ENCODE measurements at regions not wholly inside any gene's neighbourhood (a gene's known extent, or its start where the extent isn't known, plus 50 kb on each side); places are given as distances from the start of the nearest gene placed in this dataset.

DNA sequence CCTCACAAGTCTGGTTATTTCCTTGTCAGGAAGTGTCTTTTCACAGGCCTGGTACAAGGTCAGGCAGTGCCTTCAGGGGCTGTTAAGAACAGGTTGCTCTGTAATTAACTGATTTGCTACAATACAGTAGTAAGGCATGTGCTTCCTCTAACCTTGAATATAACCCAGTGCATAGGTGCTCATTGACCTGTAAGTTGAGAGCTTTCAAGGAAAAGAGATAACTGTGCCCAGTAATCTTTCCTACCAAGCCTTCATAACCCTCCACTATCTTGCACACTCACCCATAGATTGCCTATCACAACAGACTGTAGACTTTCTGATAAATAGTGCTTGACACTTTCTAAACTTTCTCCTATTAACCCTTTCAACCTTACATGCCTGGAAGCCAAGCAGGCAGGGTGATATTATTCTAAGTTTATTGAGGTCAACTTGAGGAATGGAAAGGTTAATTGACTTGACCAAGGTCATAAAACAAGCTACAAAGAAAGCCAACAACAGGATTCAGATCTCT, 148.1 kb downstream of the PPARGC1A start:
- Histone ChIP-seq H3K27me3 (no peaks in the 10 kb centered on the region), H3K4me3 (ENCODE audit: low read depth, low read length) (no peak overlapping the region), H3K4me1 (no peaks in the 10 kb centered on the region), H3K9me3 (no peaks in the 10 kb centered on the region), H3K36me3 (no peaks in the 10 kb centered on the region)
- TF ChIP-seq, protein P1, sequence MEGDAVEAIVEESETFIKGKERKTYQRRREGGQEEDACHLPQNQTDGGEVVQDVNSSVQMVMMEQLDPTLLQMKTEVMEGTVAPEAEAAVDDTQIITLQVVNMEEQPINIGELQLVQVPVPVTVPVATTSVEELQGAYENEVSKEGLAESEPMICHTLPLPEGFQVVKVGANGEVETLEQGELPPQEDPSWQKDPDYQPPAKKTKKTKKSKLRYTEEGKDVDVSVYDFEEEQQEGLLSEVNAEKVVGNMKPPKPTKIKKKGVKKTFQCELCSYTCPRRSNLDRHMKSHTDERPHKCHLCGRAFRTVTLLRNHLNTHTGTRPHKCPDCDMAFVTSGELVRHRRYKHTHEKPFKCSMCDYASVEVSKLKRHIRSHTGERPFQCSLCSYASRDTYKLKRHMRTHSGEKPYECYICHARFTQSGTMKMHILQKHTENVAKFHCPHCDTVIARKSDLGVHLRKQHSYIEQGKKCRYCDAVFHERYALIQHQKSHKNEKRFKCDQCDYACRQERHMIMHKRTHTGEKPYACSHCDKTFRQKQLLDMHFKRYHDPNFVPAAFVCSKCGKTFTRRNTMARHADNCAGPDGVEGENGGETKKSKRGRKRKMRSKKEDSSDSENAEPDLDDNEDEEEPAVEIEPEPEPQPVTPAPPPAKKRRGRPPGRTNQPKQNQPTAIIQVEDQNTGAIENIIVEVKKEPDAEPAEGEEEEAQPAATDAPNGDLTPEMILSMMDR (IDR thresholded peaks at IDR 0.05; ENCODE audit: low read depth, low read length), result no peak
- no peak for DNase-seq

DNA sequence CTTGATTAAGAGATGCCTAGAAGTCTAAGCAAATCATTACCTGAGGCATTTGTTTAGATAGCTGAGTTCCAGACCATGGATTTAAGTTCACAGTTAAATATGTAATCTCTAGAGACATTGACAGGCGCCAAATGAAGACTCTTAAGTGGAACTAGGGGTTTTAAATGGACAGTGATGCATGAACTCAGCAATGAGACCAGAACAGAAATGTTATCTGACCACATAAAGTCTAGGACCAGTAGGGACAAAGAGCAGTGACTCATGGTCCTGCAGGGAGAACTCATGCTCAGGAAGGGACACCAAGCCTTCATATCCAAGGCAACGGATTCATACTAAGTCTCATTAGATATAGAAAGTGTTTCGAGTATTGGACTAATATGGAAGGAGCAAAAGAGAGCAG, 152.3 kb downstream of the PPARGC1A start:
- Histone ChIP-seq H3K27me3 (no peaks in the 10 kb centered on the region), H3K4me1 (no peaks in the 10 kb centered on the region), H3K4me3 (ENCODE audit: low read depth, low read length) (no peak overlapping the region), H3K9me3 (no peaks in the 10 kb centered on the region), H3K36me3 (no peaks in the 10 kb centered on the region)
- no peak for DNase-seq
- TF ChIP-seq, protein P1 (IDR thresholded peaks at IDR 0.05; ENCODE audit: low read depth, low read length), result no peak

DNA sequence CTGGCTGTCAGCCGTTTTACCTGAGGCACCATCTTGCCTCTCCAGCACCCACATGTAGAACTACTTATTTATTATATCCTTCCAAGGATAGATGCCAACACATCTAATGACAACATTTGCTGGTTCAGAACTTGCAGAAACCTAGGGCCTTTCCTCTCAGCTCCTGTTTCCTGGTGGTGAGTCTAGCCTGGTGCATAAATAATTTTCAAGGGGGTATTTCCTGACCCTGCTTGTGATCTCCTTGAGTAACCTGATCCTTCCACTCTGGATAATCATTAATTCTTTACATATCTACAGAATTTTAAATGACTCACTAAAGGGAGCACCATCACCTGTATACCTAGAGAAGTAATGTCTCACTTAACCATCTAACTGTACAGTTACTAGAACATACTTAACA, 153.4 kb downstream of the PPARGC1A start:
- Histone ChIP-seq H3K36me3 (no peaks in the 10 kb centered on the region), H3K4me3 (ENCODE audit: low read depth, low read length) (no peak overlapping the region), H3K4me1 (no peaks in the 10 kb centered on the region), H3K9me3 (no peaks in the 10 kb centered on the region), H3K27me3 (peaks cover 4% of the 10 kb centered on the region)
- no peak for DNase-seq
- TF ChIP-seq, protein P1 (IDR thresholded peaks at IDR 0.05; ENCODE audit: low read depth, low read length), result no peak

DNA sequence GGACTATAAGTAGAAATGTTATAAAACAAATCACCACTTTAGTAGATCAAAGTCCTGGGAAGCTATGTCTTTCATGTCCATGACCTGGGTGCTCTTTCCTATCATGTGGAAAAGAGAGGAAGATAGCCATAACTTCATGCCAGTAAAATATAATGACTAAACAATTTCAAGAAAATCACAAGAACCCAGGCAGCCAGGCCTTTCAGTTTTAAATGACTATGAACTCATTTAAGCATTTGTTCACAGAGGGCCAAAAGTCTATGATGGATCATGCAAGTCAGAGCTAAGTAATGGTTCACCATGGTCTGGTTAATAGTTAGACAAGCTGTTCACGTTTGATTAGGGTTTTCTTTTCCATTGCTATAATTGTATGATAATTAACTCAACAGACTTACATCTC, 155.8 kb downstream of the PPARGC1A start:
- Histone ChIP-seq H3K27me3 (peaks cover 6% of the 10 kb centered on the region), H3K4me1 (no peaks in the 10 kb centered on the region), H3K9me3 (no peaks in the 10 kb centered on the region), H3K4me3 (ENCODE audit: low read depth, low read length) (no peak overlapping the region), H3K36me3 (no peaks in the 10 kb centered on the region)
- TF ChIP-seq, protein P1 (IDR thresholded peaks at IDR 0.05; ENCODE audit: low read depth, low read length), result no peak
- no peak for DNase-seq

DNA sequence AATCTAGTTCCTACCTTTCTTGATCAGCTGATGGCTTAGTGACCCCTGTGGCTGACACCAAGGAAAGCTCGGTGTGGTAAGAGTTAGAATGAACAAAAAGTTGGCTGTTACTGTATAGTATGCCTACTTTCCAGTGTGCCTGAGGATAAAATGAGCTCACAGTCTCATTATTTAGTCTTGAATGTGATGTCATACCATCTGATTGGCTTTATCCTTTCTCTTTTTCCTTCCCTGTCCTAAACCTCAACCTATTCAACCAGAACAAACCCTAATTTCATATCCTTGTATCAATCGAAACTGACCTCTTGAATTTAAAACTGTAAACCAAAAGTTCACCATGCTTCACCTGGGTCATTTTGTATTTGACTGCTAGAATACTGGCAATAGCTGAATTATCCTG, 156.4 kb downstream of the PPARGC1A start:
- no peaks in the 10 kb centered on the region for H3K9me3 ChIP-seq
- H3K27me3 ChIP-seq, result peaks cover 6% of the 10 kb centered on the region
- no peak for DNase-seq
- H3K4me3 ChIP-seq (ENCODE audit: low read depth, low read length), result no peak overlapping the region
- TF ChIP-seq, protein P1 (IDR thresholded peaks at IDR 0.05; ENCODE audit: low read depth, low read length), result no peak
- no peaks in the 10 kb centered on the region for H3K4me1 ChIP-seq
- H3K36me3 ChIP-seq, result no peaks in the 10 kb centered on the region

DNA sequence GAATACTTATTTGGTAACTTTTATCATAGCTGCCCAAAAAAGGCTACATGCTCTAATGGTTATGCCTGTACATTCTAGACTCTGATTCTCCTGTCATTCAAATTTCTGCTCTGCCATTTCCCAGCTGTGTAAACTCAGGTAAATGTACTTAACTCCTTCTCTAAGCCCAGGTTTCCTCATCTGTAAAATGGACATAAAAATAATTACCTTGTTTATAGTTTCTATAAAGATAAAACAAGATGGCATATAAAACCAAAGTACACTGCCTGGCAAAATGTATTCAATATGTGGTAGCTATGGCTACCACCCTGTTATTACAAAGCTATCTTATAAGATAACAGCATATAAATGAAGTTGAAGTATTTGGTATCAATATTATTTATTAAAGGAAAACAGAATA, 158.8 kb downstream of the PPARGC1A start:
- no peaks in the 10 kb centered on the region for H3K9me3 ChIP-seq
- no peaks in the 10 kb centered on the region for H3K36me3 ChIP-seq
- peaks cover 6% of the 10 kb centered on the region for H3K27me3 ChIP-seq
- H3K4me3 ChIP-seq (ENCODE audit: low read depth, low read length), result no peak overlapping the region
- H3K4me1 ChIP-seq, result no peaks in the 10 kb centered on the region
- TF ChIP-seq, protein P1 (IDR thresholded peaks at IDR 0.05; ENCODE audit: low read depth, low read length), result no peak
- no peak for DNase-seq

Data from BE2C (cell line).